D341Med (cell line): ENCODE measurements at regions not wholly inside any gene's neighbourhood (a gene's known extent, or its start where the extent isn't known, plus 50 kb on each side); places are given as distances from the start of the nearest gene placed in this dataset.

Source experiments
- DNase-seq: peaks from one replicate; pipeline ENCODE4 v3.0.0; 2012; ENCODE audit warnings: low spot score

DNA sequence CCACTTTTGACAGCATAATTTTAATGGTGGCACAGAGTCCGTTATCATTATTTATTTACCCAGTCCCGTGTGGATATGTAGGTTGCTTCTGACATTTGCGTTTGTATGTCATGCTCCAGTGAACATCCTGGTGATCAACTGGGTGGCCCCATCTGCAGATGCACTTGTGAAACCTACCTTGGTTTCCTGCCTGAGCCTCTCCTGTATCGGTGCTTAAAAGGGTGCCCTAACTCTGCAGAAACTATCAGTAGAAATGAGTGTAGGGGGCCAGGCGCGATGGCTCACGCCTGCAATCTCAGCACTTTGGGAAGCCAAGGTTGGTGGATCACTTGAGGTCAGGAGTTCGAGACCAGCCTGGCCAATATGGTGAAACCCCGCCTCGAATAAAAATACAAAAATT is 92.1 kb upstream of the IER5L start:
- no peak for DNase-seq

GRCh38 chr9:129267141-129267540 is 89.1 kb upstream of the IER5L start:
- DNase-seq, result no peak

- DNase-seq, result no peak
These were observed 88.5 kb upstream of the IER5L start for GRCh38 chr9:129266536-129266935.

DNA sequence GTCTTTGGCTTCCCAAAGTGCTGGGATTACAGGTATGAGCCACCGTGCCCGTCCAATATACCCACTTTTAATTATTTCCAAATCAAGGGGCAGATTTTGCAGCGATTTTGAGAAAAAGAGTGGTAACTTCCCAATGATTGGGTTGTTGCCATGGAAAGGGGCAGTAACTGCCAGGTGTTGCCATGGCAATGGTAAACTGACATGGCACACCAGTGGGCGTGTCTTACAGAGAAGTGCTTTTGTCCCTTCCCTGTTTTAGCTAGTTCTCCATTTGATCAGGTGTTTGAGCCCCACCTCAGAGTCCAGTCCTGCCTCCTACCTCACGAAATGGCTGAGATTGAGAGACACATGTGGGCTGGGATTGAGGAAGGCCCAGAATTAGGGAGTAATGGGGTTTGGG is 86.3 kb upstream of the IER5L start:
- DNase-seq, result no peak

GRCh38 chr9:129263836-129264235 is 85.8 kb upstream of the IER5L start:
- DNase-seq, result no peak

DNA sequence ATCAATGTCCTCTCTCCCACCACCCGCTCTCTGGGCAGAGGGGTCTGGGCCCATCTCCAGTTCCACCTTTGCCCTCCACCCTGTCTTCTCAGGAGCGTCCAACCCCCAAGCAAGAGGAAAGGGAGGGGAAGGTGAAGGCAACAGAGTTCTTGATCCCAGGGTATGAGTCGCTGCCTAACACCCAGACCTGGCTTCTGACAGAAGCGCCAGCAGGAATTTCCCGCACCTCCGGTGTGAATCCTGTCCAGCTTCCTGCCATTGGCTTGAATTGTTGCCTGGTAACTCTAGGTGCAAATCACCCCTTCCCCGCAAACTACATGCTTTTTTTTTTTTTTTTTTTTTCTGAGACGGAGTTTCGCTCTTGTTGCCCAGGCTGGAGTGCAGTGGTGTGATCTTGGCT is 84.2 kb upstream of the IER5L start:
- DNase-seq, result no peak

DNA sequence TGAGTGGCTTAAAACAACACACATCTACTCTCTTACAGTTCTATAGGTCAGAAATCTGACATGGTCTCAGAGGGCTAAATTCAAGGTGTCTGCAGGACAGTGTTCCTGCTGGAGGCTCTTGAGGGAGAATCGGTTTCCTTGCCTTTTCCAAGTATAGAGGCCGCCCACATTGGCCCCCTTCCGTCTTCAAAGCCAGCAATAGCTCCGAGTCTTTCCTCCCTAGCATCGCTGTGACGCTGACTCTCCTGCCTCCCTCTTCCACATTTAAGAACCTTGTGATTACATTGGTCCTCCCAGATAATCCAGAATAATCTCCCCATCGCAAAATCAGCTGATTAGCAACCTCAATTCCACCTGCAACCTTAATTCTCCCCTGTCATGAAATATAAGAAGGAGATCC is 81.3 kb upstream of the IER5L start:
- DNase-seq, result no peak

DNA sequence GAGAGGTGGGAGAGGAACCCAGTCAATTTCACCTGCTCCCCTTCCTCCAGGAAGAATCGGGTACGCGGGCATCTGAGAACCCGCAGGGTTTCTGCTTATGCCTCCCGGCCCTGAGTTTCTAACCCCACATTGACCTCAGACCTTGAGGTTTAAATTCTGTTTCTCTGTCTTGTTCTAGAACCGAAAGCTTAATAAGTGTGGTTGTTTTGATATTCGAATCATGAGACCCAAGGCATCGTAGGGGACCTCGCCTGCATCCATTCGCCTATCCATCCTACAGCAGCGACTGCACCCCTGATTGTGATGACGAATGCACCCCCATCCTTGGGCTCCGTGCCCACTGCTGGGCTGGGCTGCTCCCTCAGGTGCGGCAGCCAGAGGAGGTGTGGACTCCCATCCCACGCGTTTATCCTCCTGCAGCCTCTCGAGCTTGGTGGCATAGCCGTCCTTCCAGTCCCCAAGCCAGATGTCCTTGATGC is 80.8 kb upstream of the IER5L start:
- DNase-seq, result no peak

DNA sequence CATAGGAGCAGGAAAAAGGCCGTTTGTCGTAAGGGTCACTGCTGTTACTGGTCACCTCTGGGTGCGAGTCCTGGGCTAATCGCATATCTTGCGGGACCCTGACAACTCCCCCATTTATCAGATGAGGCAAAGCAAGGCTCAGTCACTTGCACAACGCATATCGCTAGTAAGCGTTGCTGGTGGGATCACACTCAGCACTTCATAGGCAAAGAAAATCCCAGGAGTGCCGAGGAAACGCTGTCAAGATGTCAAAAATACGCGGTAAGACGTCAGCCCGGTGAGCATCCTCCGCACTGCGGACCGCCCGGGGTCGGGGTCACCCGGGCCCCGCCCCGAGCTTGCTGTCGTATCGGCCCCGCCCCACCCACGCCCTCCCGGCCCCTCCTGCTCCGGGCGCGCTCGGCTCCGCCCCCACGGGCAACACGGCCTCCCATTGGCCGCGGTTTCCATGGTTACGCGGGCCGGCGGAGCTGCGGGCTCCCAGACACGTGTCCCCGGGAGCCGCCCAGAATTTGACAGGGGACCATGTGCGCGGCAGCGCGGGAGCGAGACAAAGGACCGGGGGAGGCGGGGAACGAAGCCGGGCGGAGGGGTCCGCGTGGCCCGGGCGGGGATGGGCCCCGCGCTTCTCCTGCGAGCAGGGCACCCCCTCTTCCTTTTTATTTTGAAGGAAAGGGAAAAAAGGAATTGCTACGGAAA is 80.2 kb upstream of the IER5L start:
- DNase-seq, result peak; percentile 95

- DNase-seq, result no peak
These were observed 79.1 kb upstream of the IER5L start for GRCh38 chr9:129256959-129257713.

- DNase-seq, result no peak
These were observed 76.7 kb upstream of the IER5L start for GRCh38 chr9:129254566-129255287.

DNA sequence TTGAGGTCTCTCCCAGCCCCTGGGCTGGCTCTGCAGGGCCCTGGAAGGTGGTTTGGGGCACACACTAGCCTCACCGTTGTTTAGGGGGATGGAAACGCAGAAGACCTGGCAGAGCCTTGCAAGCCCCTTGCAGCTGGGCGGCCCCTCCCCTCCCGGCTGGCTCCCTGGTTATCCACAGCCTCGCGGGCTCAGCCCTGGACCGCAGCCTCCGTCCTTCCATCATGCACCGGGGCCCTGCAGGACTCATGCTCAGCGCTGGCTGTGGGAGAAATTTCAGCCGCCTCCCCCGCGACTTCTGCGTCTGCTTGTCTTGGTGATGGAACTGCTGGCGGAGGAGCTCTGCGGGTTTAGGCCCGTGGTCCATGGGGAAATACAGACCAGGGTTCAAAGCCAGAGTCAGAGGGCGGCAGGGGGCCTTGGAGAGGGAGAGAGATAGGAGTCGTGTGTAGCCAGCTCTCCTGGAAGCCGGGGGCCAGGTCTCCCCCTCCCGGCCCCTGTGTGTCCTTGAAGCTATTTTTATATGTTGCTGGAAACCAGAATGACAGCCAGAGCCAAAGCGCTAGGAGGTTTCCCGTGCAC is 75.8 kb upstream of the IER5L start:
- no peak for DNase-seq

GRCh38 chr9:129252937-129253802 is 75.1 kb upstream of the IER5L start:
- no peak for DNase-seq

GRCh38 chr9:129250786-129251185 is 72.7 kb upstream of the IER5L start:
- no peak for DNase-seq

GRCh38 chr9:129247285-129248153 is 69.5 kb upstream of the IER5L start:
- no peak for DNase-seq

DNA sequence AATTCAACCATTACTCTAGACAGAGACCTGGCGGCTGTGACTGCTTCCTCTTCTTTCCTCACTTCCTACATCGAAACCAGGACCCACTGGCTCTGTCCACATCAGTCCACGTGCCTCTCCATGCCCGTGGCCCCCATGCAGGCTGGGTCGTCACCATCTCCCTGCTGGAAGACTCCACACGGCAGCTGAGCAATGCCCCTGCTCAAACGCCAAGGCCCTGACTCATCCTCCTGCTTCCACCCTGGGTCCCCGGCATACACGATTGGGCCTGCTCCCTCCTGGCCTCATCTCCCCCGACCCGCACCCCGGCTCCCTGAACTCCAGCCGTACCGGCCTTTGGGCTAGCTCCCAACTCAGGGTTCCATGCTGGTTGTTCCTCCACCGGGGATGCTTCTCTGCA is 67.2 kb upstream of the IER5L start:
- no peak for DNase-seq

DNA sequence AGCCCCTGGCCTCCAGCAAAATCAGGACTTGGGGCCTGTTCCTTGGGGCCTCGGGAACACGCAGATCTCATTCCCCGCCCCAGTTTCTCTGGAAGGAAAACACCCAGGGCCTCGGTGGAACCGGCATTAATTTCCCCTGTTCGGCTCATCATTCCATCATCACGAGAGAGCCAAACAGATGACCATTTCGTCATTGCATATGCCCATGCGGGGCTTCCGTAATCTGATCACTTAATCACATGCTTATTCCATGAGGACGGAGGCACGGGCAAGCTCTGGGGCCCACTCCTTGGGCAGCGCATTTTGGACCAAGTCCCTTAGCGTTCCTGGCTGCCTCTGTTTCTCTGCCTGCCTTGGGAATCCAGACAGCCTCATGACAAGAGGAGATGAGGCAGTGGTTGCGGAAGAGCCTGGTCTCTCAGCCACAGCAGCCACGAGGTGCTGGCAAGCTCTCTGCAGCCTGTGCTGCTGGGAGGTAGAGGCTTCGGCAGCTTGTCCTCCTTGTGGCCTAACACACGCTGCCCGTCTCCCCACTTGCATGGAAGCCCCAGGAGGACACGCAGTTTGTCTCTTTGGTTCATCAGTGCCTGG is 65.0 kb upstream of the IER5L start:
- no peak for DNase-seq

DNA sequence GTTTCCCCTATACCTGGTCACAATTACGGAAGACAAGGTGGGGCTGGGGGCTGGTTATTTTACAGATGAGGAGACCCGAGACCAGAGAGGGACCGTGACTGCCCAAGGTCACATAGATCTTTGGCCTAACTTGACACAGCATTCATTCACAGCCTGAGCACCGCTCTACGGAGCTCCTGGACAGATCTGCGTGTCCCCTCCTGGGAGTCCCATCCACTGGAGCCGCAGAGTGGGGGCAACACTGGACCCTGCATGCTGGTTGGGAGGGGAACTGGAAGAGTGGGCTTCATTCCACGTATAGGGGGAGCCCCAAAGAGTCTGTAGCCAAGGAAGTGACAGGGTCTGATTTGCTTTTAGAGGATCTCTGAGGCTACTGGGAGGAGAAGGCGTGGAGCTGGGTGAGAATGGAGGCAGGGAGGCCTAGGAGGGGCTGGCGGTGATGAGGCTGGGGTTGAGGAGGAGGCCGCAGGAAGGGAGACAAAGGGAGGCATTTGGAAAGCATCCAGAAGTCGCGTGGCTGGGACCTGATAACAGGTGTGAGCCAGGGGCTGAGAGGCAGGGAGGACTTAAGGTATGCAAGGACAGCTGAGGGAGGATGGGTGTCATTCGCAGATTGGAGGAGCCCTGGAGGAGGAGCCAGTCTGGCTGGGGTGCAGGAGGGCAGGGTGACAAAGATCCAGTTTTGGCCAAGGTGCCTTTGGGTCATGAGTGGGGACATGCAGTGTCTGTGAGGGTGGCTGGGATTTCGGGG is 64.3 kb upstream of the IER5L start:
- no peak for DNase-seq

- no peak for DNase-seq
These were observed 63.7 kb upstream of the IER5L start for GRCh38 chr9:129241725-129242124.
